Astrocyte (in vitro differentiated cells and primary cell): ENCODE measurements at regions not wholly inside any gene's neighbourhood (a gene's known extent, or its start where the extent isn't known, plus 50 kb on each side); places are given as distances from the start of the nearest gene placed in this dataset.

Experiments
- CTCF ChIP-seq: IDR thresholded peaks from 2 replicates; pipeline ENCODE4 v1.5.1; 2011; ENCODE audit warnings: low read depth, mild to moderate bottlenecking, inconsistent platforms, low read length, moderate library complexity; ENCODE audit not compliant: insufficient read depth
- EZH2 ChIP-seq: IDR thresholded peaks from 2 replicates; pipeline ENCODE4 v1.6.1; 2012; ENCODE audit warnings: mild to moderate bottlenecking, low read length, inconsistent platforms; ENCODE audit not compliant: insufficient read depth

- no peak for TF ChIP-seq CTCF
- no peak for TF ChIP-seq EZH2
These were observed 1545.1 kb downstream of the AMY1C start for GRCh38 chr1:105294838-105295237.
